Hepatic stellate cell (primary cell): ENCODE measurements at regions not wholly inside any gene's neighbourhood (a gene's known extent, or its start where the extent isn't known, plus 50 kb on each side); places are given as distances from the start of the nearest gene placed in this dataset.

ENCODE experiments used
- DNase-seq: peaks from one replicate; pipeline ENCODE4 v3.0.0; 2011; ENCODE audit warnings: low spot score

- DNase-seq: no peak
Observed at GRCh38 chr6:151701911-151702562, 105.4 kb upstream of the ESR1 start.

GRCh38 chr6:151702851-151703658 lies 104.4 kb upstream of the ESR1 start:
- DNase-seq: no peak

- DNase-seq: no peak
Observed at GRCh38 chr6:151704383-151704782, 103.1 kb upstream of the ESR1 start.

- DNase-seq: no peak
Observed at GRCh38 chr6:151705993-151706733, 101.3 kb upstream of the ESR1 start.

GRCh38 chr6:151709329-151709728 lies 98.2 kb upstream of the ESR1 start:
- DNase-seq: no peak

GRCh38 chr6:151716526-151716932 lies 91.0 kb upstream of the ESR1 start:
- DNase-seq: no peak

DNA sequence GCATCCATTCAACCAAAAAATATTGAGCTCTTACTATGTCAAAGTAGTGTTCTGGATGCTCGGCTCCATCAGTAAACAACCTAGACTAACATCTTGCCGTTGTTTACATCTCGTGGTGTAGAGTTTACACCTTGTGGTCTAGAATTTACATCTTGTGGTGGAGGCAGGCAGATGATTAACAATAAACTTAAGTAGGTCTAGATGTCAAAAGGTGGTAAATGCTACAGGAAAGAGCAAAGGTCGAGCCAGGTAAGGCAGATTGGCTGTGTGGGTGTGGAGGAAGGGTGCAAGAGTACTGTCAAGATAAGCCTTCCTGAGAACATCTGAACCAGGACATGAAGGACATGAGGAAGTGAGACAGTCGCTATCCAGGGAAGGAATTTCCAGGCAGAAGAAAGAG lies 88.4 kb upstream of the ESR1 start:
- DNase-seq: no peak

GRCh38 chr6:151721146-151721545 lies 86.3 kb upstream of the ESR1 start:
- no peak for DNase-seq

DNA sequence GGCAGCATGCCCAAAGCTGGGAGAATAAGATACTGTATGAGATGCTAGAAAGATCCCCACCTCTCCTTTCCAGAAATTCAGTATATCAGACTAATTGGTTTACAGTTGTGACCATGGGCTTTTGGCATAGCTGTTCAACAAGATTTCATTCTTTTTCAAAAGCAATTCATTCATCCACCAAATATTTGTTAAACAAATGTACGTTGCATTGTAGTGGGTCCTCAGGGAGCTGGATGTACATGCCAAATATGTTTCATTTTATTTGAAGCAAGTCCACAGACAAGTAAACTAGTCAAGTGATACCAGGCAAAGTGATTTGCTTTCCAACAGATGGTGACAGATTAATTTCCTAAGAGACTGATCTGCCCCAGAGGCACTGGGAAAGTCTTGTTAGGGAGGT lies 85.8 kb upstream of the ESR1 start:
- DNase-seq: no peak

DNA sequence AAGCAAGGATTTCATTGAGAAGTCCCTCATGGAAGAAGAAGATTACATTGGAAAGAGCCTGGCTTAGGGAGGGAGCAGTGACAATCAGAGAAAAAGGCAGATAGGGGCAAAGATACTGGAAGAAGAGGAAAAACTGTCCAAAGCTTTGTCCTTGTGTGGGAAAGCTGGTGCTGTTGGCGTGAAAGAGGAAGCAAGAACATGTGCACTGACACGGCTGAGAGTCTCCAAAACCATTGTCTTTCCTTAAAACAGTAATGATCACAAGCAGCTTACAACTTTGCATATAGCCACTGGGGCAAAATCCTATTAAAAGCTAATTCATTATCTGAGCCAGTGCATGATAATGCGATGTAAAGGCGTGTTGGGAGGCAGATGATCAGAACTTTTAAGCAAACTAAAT lies 85.1 kb upstream of the ESR1 start:
- no peak for DNase-seq

GRCh38 chr6:151723152-151723551 lies 84.3 kb upstream of the ESR1 start:
- no peak for DNase-seq

- no peak for DNase-seq
Observed at GRCh38 chr6:151729829-151730495, 77.5 kb upstream of the ESR1 start.

DNA sequence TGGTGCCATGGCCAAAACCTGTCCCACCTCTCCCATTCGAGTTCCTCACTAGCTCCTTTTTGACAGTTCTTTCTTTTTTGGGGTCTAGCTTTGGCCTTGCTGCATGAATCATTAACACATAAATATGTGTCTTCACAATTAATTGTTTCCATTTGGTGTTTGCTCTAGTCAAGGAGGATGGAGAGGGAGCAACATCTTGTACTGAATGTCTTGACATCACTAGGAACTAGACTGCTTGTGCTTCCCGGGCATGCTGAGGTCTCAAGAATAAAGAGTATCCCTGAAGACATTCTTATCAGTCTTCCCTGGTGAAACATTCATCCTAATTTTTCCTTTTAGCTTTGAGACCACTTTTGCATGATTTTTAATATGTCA lies 77.0 kb upstream of the ESR1 start:
- no peak for DNase-seq

DNA sequence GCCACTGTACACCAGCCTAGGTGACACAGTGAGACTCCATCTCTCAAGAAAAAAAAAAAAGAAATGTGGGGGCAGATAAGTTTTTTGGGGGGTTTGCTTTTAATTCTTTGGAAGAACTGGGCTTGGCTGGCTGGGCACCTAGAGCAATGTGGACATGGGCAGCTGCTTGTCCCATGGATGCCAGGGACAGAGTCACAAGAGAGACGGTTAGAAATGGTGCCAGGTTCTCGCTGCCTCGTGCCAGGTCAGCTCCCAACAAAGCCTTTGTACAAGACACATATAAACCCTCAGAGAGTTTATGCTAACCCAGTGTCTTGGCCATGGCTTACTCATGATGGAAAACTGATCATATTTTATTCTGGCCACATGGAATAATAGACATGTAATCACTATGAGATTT lies 76.2 kb upstream of the ESR1 start:
- no peak for DNase-seq

GRCh38 chr6:151733680-151734320 lies 73.7 kb upstream of the ESR1 start:
- DNase-seq: no peak

DNA sequence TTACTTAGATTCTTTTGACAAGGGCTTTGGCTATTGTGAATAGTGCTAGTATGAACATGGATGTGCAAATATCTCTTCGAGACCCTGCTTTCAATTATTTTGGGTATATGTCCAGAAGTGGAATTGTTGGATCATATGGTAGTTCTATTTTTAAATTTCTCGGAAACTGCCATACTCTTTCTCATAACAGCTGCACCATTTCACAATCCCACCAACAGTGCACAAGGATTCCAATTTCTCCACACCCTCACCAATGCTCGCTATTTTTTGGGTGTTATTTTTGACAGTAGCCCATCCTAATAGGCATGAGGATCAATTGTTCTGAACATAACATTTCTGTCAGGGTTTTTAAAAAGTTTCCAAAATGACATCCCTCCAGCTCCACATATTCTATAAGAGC lies 69.2 kb upstream of the ESR1 start:
- DNase-seq: no peak

DNA sequence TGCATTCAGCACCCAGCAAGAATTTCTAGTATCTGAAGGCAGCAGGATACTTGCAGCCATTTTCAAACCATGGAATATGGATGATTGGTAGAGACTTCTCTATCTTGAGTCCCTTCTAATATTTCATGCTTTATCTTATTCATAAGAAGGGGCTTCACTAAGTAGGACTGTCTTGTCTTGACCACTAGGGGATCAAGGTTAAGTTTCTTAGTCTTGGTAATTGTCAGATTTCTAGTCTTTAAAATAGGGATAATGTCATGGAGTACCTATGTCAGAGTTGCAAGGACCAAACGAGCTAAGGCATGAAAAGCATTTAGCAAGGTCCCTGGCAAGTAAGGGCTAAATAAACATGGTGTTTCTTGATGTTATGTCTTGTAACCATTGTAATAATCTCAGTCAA lies 68.5 kb upstream of the ESR1 start:
- DNase-seq: no peak

- no peak for DNase-seq
Observed at GRCh38 chr6:151740820-151741219, 66.7 kb upstream of the ESR1 start.

DNA sequence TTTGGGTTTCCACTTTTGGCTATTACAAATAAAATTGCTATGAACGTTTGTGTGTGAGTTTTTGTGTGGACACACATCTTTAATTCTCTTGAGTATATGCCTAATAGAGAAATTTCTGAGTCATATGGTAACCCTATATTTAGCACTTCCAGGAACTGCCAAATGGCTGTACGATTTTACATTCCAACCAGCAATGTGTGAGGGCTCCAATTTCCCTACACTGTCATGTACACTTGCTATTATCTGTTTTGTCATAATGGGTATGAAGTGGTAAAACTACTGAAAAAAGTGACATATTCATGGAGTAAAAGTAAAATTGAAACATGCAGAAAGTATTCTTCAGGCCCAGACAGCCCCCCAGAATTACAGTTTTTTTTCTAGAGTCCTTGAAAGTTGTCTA lies 59.6 kb upstream of the ESR1 start:
- no peak for DNase-seq

DNA sequence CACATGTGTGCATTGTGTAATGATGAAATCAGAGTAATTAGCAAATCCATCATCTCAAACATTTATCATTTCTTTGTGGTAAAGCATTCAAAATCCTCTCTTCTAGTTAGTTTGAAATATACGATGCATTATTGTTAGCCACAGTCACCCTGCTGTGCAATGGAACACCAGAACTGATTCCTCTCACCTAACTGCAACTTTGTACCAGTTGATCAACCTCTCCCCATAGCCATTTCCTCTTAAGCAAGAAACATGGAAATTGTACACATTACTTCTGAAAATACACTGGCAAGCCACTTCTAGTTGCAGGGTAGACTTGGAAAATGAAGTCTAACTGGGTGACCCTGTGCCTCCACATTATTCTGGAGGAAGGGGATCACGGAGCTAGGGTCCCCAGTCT lies 58.1 kb upstream of the ESR1 start:
- no peak for DNase-seq

- no peak for DNase-seq
Observed at GRCh38 chr6:151753581-151753980, 53.9 kb upstream of the ESR1 start.

DNA sequence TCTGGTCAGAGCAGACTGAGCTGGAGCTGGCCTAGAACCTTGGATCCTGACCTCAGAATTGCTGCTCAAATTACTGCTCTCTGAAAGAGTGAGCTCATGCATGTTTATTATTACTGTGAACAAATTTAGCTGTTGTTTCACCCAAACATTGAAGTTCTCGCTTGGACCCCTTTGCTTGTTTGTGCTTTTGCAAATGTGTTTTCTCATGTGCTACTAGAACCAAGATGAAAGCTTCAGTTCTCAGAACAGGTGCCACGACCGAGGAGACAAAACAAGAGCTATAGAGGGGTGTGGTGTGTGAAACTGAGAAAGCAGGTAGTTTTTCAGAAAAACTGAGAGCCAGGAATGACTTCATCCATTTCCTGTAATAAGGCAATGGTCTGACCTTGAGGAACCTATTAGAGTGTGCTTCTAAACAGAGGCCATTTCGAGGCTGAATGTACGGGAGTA lies 50.0 kb upstream of the ESR1 start:
- DNase-seq: no peak
